ENCODE measurements at regions not wholly inside any gene's neighbourhood (a gene's known extent, or its start where the extent isn't known, plus 50 kb on each side); places are given as distances from the start of the nearest gene placed in this dataset.

DNA sequence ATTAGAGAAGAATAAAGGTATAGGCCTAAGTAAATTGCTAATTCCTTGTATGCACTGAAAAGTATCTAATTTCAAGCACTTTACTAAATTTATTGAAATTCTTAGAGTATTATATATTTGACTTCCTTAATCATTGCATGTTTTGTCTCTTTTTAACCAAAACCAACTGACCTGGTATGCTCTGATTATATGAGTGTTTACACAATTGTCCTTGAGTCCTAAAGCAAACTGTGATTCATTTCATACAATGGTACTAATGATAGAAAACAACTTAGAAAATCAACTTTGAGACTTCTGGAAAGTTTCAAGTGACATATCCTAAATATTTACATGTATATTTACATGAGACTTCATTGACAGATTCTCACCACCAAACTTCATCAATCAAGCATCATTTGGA is 1177.1 kb downstream of the ADGRL3 start:
- TF ChIP-seq, protein P1, sequence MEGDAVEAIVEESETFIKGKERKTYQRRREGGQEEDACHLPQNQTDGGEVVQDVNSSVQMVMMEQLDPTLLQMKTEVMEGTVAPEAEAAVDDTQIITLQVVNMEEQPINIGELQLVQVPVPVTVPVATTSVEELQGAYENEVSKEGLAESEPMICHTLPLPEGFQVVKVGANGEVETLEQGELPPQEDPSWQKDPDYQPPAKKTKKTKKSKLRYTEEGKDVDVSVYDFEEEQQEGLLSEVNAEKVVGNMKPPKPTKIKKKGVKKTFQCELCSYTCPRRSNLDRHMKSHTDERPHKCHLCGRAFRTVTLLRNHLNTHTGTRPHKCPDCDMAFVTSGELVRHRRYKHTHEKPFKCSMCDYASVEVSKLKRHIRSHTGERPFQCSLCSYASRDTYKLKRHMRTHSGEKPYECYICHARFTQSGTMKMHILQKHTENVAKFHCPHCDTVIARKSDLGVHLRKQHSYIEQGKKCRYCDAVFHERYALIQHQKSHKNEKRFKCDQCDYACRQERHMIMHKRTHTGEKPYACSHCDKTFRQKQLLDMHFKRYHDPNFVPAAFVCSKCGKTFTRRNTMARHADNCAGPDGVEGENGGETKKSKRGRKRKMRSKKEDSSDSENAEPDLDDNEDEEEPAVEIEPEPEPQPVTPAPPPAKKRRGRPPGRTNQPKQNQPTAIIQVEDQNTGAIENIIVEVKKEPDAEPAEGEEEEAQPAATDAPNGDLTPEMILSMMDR (IDR thresholded peaks at IDR 0.05 in 8 of 11, conservative IDR thresholded peaks at IDR 0.05 in 3 of 11) = no peak
- TF ChIP-seq POLR2AphosphoS5 (IDR thresholded peaks at IDR 0.05) (no peak), POLR2A (IDR thresholded peaks at IDR 0.05) (no peak)
